GM03348 (cell line): ENCODE measurements at regions not wholly inside any gene's neighbourhood (a gene's known extent, or its start where the extent isn't known, plus 50 kb on each side); places are given as distances from the start of the nearest gene placed in this dataset.
A peak's percentile ranks its signal among the peaks of the same experiment; 100 is the strongest.

Experiments
- DNase-seq: peaks from one replicate; pipeline ENCODE4 v3.0.0; 2012; ENCODE audit warnings: low spot score

- no peak for DNase-seq
Measured at GRCh38 chr18:53817976-53818950, 406.2 kb downstream of the MBD2 start.

GRCh38 chr18:53800171-53800570 lies 424.3 kb downstream of the MBD2 start:
- DNase-seq: no peak

GRCh38 chr18:53799134-53799533 lies 425.3 kb downstream of the MBD2 start:
- peak; percentile 46 for DNase-seq

GRCh38 chr18:53798516-53798915 lies 426.0 kb downstream of the MBD2 start:
- DNase-seq: peak; percentile 13

- no peak for DNase-seq
Measured at GRCh38 chr18:53797998-53798495, 426.4 kb downstream of the MBD2 start.

GRCh38 chr18:53796040-53796729 lies 428.3 kb downstream of the MBD2 start:
- DNase-seq: peak; percentile 79

- no peak for DNase-seq
Measured at GRCh38 chr18:53795610-53796009, 428.9 kb downstream of the MBD2 start.

- DNase-seq: no peak
Measured at GRCh38 chr18:53795061-53795460, 429.4 kb downstream of the MBD2 start.

GRCh38 chr18:53792762-53793161 lies 431.7 kb downstream of the MBD2 start:
- DNase-seq: no peak

GRCh38 chr18:53790786-53791185 lies 433.7 kb downstream of the MBD2 start:
- peak; percentile 44 for DNase-seq

- no peak for DNase-seq
Measured at GRCh38 chr18:53789376-53790247, 434.9 kb downstream of the MBD2 start.

- DNase-seq: no peak
Measured at GRCh38 chr18:53785811-53786210, 438.7 kb downstream of the MBD2 start.

GRCh38 chr18:53784253-53784652 lies 440.2 kb downstream of the MBD2 start:
- no peak for DNase-seq

- DNase-seq: no peak
Measured at GRCh38 chr18:53780666-53781065, 443.8 kb downstream of the MBD2 start.

- DNase-seq: no peak
Measured at GRCh38 chr18:53772293-53772692, 452.2 kb downstream of the MBD2 start.

- DNase-seq: no peak
Measured at GRCh38 chr18:53771664-53772063, 452.8 kb downstream of the MBD2 start.

GRCh38 chr18:53765211-53765610 lies 459.3 kb downstream of the MBD2 start:
- no peak for DNase-seq

GRCh38 chr18:53764086-53764485 lies 460.4 kb downstream of the MBD2 start:
- DNase-seq: no peak

- no peak for DNase-seq
Measured at GRCh38 chr18:53757328-53757727, 467.1 kb downstream of the MBD2 start.

- no peak for DNase-seq
Measured at GRCh38 chr18:53756610-53756972, 467.9 kb downstream of the MBD2 start.

- no peak for DNase-seq
Measured at GRCh38 chr18:53755914-53756609, 468.4 kb downstream of the MBD2 start.
